ENCODE measurements at regions not wholly inside any gene's neighbourhood (a gene's known extent, or its start where the extent isn't known, plus 50 kb on each side); places are given as distances from the start of the nearest gene placed in this dataset.

DNA sequence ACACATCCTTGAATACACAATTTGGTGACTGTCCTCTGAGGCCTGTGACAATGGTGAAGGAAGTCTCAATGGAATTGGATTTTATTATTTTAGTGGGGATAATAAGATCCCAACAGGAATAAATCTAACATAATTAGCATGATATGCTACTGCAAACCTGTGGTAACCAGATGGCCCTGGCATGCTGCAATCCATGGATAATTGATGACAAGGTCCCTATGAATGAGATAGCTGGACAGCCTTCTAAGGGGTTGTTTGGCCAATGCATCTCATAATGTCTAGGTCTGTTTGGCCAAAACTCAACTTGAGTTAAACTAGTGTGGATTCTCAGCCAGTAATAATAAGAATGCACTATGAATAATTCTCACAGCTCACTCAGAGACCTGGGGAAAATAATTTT, 145.3 kb upstream of the GALNTL6 start:
- TF ChIP-seq, protein P1, sequence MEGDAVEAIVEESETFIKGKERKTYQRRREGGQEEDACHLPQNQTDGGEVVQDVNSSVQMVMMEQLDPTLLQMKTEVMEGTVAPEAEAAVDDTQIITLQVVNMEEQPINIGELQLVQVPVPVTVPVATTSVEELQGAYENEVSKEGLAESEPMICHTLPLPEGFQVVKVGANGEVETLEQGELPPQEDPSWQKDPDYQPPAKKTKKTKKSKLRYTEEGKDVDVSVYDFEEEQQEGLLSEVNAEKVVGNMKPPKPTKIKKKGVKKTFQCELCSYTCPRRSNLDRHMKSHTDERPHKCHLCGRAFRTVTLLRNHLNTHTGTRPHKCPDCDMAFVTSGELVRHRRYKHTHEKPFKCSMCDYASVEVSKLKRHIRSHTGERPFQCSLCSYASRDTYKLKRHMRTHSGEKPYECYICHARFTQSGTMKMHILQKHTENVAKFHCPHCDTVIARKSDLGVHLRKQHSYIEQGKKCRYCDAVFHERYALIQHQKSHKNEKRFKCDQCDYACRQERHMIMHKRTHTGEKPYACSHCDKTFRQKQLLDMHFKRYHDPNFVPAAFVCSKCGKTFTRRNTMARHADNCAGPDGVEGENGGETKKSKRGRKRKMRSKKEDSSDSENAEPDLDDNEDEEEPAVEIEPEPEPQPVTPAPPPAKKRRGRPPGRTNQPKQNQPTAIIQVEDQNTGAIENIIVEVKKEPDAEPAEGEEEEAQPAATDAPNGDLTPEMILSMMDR (IDR thresholded peaks at IDR 0.05) = no peak
- TF ChIP-seq POLR2A (IDR thresholded peaks at IDR 0.05) = no peak
